GM10266 (cell line): ENCODE measurements at regions not wholly inside any gene's neighbourhood (a gene's known extent, or its start where the extent isn't known, plus 50 kb on each side); places are given as distances from the start of the nearest gene placed in this dataset.
"Not testable (repeated sequence)": the region's sequence is repeated elsewhere in the genome, so short reads cannot be mapped to it uniquely, and the experiment has no call there.

ENCODE experiments used
- DNase-seq: peaks from one replicate; pipeline ENCODE4 v3.0.0; 2012; ENCODE audit errors: extremely low spot score
- CTCF ChIP-seq: IDR thresholded peaks from 2 replicates; pipeline ENCODE4 v1.5.1; 2012; ENCODE audit warnings: mild to moderate bottlenecking, low read depth; ENCODE audit not compliant: control insufficient read depth, insufficient read depth; ENCODE audit errors: missing control alignments

DNA sequence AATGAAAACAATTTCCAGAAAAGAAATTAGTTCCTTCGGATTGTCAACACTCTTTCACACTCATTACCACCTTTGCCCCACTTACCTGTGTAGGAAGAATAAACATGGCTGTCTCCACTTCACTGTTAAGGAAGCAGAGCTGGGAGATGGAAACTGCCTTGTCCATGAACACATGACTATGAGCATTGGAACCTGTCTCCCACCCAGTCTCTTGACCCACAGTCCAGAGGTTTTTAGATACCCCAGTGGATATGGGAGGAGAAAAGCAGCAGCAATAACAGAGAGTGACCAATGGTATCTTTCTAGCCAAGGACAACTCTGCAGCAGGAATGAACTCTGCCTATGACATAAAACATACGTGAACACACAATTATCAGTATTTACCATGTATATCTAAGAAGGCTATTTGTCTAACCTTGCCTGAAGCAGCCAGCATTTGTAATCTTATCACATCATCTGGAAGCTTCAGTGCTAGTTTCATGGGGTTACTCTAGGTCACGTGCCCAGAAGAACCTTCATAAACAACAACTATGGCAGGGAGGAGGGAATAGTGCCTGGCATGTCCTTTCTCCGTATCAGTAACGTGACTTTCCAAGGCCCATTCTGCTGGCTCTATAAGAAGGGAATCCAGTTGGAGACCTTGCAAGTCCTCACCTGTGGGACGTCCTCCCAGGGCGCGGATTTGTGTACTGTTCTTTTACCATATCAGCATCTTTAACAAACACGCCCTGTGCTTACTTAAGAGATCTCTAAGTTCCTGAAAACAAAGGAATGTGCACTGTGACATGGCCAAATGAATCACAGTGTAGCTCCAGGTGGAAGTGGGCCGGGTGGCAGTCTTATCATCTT lies 221.8 kb upstream of the UBL3 start:
- TF ChIP-seq CTCF: no peak
- no peak for DNase-seq

DNA sequence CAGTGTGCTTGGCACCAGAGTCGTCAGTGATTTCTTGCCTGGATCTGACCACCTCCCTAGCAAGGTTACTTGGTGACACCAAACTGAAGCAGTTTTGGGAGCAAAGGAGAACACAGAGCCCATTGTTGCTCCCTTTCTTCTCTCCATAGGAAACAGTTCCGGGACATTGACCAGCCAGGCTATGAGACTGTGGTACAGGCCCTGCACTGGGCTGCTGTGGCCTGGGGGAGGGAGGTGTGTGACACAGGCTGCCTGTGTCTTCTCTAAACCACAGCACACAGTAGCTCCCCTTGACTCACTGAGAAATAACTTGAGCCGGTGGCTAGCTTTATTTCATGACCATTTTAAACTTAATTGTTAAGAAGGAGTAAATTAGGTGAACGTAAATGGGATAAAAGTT lies 214.8 kb upstream of the UBL3 start:
- TF ChIP-seq CTCF: no peak
- no peak for DNase-seq

- no peak for TF ChIP-seq CTCF
Measured at GRCh38 chr13:30063892-30064291, 213.5 kb upstream of the UBL3 start.

GRCh38 chr13:30061217-30061616 lies 210.8 kb upstream of the UBL3 start:
- no peak for DNase-seq
- no peak for TF ChIP-seq CTCF

More at GRCh38 chr13:30063892-30064291, 213.5 kb upstream of the UBL3 start:
- DNase-seq: no peak

DNA sequence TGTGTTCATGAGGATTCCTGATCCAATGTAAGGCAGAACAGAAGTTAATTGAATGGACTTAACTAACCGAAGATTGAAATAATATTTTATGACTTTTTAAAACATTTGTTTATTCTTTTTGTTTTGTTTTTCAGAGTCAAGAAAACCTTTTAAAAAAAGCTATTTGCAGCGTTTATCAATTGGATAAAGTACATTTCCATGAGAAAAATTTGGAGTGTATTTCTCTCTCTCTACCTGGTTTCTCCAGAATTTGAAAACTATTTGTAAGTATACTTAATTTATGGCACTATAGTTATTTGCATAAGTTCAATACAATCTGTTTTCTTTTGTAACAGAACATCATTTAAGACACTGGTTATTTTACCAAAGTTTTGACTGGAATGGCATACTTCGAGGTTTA lies 208.0 kb upstream of the UBL3 start:
- no peak for DNase-seq
- no peak for TF ChIP-seq CTCF

GRCh38 chr13:30054546-30054945 lies 204.1 kb upstream of the UBL3 start:
- not testable (repeated sequence) for DNase-seq

DNA sequence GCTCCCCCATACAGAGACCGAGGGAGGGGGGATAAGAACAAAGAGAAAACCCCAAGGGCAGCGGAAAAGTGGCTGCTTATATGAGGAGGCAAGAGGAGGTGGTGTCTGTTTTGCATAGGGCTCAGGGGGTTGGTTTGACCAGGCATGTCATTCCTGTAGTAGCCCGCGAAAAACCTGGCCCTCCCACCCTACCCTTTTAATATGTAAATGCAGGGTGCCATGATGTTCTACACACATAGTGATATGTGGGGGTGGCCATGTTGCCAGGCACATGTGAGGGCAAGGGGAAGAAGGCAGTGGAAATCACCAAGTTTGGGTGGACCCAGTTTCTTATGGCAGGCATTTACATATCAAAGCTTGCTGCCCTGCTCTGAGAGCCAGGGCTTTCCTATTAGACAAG lies 203.5 kb upstream of the UBL3 start:
- DNase-seq: no peak
- TF ChIP-seq CTCF: no peak

DNA sequence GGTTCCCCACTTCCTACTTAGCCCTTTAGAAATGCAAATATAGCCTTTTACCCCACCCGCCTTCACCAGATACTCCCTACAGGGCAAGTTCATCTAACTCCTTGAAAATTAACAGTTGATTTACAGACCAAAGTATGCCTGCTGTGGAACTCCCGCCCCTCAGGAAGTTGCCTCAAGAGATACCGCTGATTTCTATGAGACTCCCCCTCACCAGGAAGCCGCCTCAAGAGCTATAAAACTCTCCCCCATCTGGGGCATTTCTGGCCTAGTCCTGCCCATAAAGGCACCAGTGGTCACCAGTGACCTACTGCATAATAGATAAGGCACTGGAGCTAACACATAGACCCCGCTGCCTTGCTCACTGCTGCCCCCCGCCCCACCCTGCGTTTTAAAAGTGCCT lies 201.7 kb upstream of the UBL3 start:
- TF ChIP-seq CTCF: no peak
- no peak for DNase-seq
